Right lobe of liver (tissue), 4 donors: ENCODE measurements at regions not wholly inside any gene's neighbourhood (a gene's known extent, or its start where the extent isn't known, plus 50 kb on each side); places are given as distances from the start of the nearest gene placed in this dataset.

Source experiments
- POLR2A ChIP-seq: fragments of 450-650 bp; IDR thresholded peaks from one replicate; pipeline ENCODE4 v1.6.1; 2017; ENCODE audit warnings: antibody characterized with exemption, mild to moderate bottlenecking
- TF ChIP-seq, protein P1 (sequence below), 4 donors: fragments of 200-600 bp in 3 of 4; fragments of 450-650 bp in 1 of 4; IDR thresholded peaks; one replicate each; pipeline versions ENCODE4 v1.5.1 to v1.8.0; 2016 to 2022; ENCODE audit warnings: antibody characterized with exemption in 4 of 4, mild to moderate bottlenecking in 2 of 4
- donor health status: DM: no; HTN: no; CAD: no.
- donor health status: DM: no; HTN: no; CAD: no.
- donor health status: DM: no; HTN: yes; CAD: no.

GRCh38 chr11:41532413-41532812 lies 73.0 kb upstream of the LRRC4C start:
- TF ChIP-seq POLR2A = no peak
- TF ChIP-seq, protein P1, sequence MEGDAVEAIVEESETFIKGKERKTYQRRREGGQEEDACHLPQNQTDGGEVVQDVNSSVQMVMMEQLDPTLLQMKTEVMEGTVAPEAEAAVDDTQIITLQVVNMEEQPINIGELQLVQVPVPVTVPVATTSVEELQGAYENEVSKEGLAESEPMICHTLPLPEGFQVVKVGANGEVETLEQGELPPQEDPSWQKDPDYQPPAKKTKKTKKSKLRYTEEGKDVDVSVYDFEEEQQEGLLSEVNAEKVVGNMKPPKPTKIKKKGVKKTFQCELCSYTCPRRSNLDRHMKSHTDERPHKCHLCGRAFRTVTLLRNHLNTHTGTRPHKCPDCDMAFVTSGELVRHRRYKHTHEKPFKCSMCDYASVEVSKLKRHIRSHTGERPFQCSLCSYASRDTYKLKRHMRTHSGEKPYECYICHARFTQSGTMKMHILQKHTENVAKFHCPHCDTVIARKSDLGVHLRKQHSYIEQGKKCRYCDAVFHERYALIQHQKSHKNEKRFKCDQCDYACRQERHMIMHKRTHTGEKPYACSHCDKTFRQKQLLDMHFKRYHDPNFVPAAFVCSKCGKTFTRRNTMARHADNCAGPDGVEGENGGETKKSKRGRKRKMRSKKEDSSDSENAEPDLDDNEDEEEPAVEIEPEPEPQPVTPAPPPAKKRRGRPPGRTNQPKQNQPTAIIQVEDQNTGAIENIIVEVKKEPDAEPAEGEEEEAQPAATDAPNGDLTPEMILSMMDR (IDR thresholded peaks at IDR 0.05) = no peak
